ENCODE measurements at regions not wholly inside any gene's neighbourhood (a gene's known extent, or its start where the extent isn't known, plus 50 kb on each side); places are given as distances from the start of the nearest gene placed in this dataset.
"Not testable (repeated sequence)": the region's sequence is repeated elsewhere in the genome, so short reads cannot be mapped to it uniquely, and the experiment has no call there.

DNA sequence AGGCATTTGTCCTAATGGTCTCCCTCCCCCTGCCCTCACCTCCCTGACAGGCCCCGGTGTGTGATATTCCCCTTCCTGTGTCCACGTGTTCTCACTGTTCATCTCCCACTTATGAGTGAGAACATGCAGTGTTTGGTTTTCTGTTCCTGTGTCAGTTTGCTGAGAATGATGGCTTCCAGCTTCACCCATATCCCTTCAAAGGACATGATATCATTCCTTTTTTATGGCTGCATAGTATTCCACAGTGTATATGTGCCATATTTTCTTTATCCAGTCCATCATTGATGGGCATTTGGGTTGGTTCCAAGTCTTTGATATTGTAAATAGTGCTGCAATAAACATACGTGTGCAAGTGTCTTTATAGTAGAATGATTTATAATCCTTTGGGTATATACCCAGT lies 187.0 kb downstream of the CSNK1G3 start:
- intact Hi-C loops (cut with DNase I): loop anchor here in 1 of 2 donors (10.0 kb wide), 1 partner anchor 186 kb away; no protein-coding TSS in a partner anchor
- not testable (repeated sequence) for DNase-seq (ENCODE audit: low spot score)

DNA sequence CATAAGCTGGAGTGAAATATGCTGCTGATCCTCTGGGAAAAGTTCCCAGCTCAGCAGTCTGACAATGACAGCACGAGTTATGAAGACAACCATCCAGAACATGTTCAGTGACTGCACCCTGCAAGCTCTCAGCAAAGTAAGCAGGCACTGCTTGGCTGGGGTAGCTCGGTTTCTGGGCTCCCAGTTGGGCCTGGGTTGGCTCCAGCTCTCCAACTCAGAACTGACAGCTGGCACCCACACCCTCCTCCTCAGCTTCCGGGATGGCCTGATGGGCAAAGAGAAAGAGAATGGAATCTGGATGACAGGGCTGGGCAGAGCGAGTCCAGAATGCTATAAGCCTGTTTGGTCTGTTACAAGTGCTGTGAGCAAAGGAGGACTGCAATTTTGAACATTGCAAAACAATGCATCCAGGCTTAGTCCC lies 185.0 kb downstream of the CSNK1G3 start:
- intact Hi-C loops (cut with DNase I): loop anchor here in 1 of 2 donors (10.0 kb wide), 1 partner anchor 188 kb away; no protein-coding TSS in a partner anchor
- no peak for DNase-seq (ENCODE audit: low spot score)

- intact Hi-C loops (cut with DNase I): loop anchor here in 1 of 2 donors (10.0 kb wide), 1 partner anchor 194 kb away; no protein-coding TSS in a partner anchor
- DNase-seq (ENCODE audit: low spot score): no peak
These were observed 178.8 kb downstream of the CSNK1G3 start for GRCh38 chr5:123690821-123691220.

DNA sequence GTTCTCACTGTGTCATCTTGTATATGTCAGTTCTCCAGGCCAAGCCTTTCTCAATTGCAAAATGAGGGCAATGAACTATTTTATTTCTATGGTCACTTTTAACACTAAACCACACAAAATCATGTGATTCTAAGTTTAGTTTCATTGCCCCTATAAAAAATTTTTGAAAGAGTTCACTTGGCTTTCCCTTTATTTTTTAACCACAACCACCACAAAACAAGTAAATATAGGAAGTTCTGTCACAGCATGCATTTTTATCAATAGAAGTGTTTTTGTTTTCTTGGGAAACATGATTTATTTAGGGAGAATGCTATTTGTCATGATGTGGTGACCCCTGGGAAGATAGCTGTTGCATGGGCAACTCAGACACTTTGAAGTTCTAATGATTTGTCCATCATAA lies 169.1 kb downstream of the CSNK1G3 start:
- intact Hi-C loops (cut with DNase I): no loop called here
- DNase-seq (ENCODE audit: low spot score): no peak

DNA sequence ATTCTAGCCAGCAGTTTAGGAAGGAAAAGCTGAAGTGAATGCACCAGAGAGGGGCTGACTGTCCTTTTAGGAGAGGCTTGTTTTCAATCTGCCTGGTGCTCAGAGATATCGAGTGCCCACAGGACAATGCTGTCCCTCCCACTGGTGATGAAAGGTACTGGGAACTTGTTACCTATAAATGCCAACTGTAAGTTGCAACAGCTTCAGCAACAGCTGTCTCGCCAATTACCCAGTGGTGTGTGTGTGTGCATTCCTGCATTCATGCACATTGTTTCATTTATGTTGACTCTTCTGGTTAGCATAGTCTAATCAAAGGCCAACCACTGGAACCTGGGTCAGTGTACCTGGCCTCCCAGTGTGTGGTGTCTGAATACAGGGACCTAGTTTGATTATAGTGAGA lies 161.1 kb downstream of the CSNK1G3 start:
- no peak for DNase-seq (ENCODE audit: low spot score)
- intact Hi-C loops (cut with DNase I): no loop called here

GRCh38 chr5:123671711-123672456 lies 159.9 kb downstream of the CSNK1G3 start:
- no peak for DNase-seq (ENCODE audit: low spot score)
- intact Hi-C loops (cut with DNase I): no loop called here

DNA sequence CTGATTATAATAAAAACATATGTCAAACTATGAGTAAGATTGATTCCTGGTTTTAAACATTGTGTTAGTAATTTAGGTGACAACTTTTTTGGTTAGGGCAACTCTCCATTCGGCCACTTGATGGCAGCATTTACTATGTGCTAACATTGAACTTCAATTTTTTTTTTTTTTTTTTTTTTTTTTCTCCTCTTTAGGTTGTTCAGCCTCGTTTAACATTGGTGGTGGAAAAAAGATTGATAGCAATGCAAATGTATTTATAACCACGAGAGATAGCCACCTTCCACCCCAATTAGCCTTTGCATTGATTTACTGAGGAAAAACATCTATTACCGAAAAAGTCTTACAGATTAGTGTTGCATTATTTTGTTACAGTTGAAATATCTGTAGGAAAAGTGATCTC lies 159.1 kb downstream of the CSNK1G3 start:
- intact Hi-C loops (cut with DNase I): no loop called here
- no peak for DNase-seq (ENCODE audit: low spot score)
